K562 (cell line): ENCODE measurements at regions not wholly inside any gene's neighbourhood (a gene's known extent, or its start where the extent isn't known, plus 50 kb on each side); places are given as distances from the start of the nearest gene placed in this dataset.
"Not testable (repeated sequence)": the region's sequence is repeated elsewhere in the genome, so short reads cannot be mapped to it uniquely, and the experiment has no call there.

Experiments used
- ATAC-seq: fragments of 200-7000 bp; cut with Tn5 transposase; 3 replicates; pipeline ENCODE4 v1.9.1; 2020; ENCODE audit warnings: moderate library complexity
- BruUV-seq: library from RNA; stranded (reverse); fragments of 400-500 nt; replicated peaks from 2 replicates; lab custom pipeline; 2021; lab: Mats Ljungman, UMichigan
- CTCF ChIA-PET: fragments of 300-600 bp; formaldehyde crosslinking; extraction: SDS; loops from one replicate; lab custom pipeline; 2021; ENCODE audit warnings: low intra/inter-chr PET ratio; lab: Yijun Ruan, JAX
- POLR2A ChIA-PET: fragments of 300-600, 350-650 bp; sonication (Branson Sonifier 250); formaldehyde crosslinking; extraction: SDS; loops from one replicate; lab custom pipeline; 2021; ENCODE audit warnings: antibody characterized with exemption, inconsistent platforms; lab: Yijun Ruan, JAX
- DNase-seq, 4 experiments: peaks; one replicate each; pipeline versions ENCODE4 v3.0.0 to v3.0.0-alpha.2; 2011 to 2018; ENCODE audit warnings: low spot score in 3 of 4, mixed read lengths in 3 of 4; ENCODE audit errors: extremely low read depth in 1 of 4
- FAIRE-seq: peaks from 2 replicates; lab custom pipeline; 2011; peaks lifted over from hg19 to GRCh38; lab: Jason Lieb, UNC
- H2AFZ ChIP-seq: 2 replicates; pipeline ENCODE4 v1.6.0; 2011; ENCODE audit warnings: low read depth, low read length, control low read depth, inconsistent platforms
- H3K27ac ChIP-seq: fragments of 200-600 bp; 3 replicates; pipeline ENCODE4 v1.8.0; 2011; ENCODE audit warnings: low read depth, mild to moderate bottlenecking, control low read depth, inconsistent platforms, low read length, moderate library complexity, mixed read lengths; ENCODE audit errors: extremely low read depth
- H3K27me3 ChIP-seq, 2 experiments: fragments of 300-600 bp in 1 of 2; 2 replicates in 1 of 2; 3 replicates in 1 of 2; pipeline versions ENCODE4 v1.6.0 to v1.8.0; 2011; ENCODE audit warnings: inconsistent platforms in 2 of 2, low read length in 2 of 2, mild to moderate bottlenecking in 1 of 2, mixed read lengths in 1 of 2, moderate library complexity in 1 of 2; ENCODE audit not compliant: control insufficient read depth in 2 of 2, insufficient read depth in 2 of 2
- H3K36me3 ChIP-seq: fragments of 300-600 bp; 3 replicates; pipeline ENCODE4 v1.8.0; 2011; ENCODE audit warnings: mild to moderate bottlenecking, low read length, inconsistent platforms; ENCODE audit not compliant: control insufficient read depth, insufficient read depth
- H3K4me1 ChIP-seq, 2 experiments: fragments of 200-600 bp in 1 of 2; replicated peaks in 1 of 2; 2 replicates in 1 of 2; 3 replicates in 1 of 2; pipeline versions ENCODE4 v1.5.1 to v1.8.0; 2011; ENCODE audit warnings: inconsistent platforms in 2 of 2, low read length in 2 of 2, mild to moderate bottlenecking in 1 of 2, mixed read lengths in 1 of 2, moderate library complexity in 1 of 2; ENCODE audit not compliant: control insufficient read depth in 2 of 2, insufficient read depth in 2 of 2
- H3K4me2 ChIP-seq: 2 replicates; pipeline ENCODE4 v1.6.1; 2011; ENCODE audit warnings: low read length, control low read depth, inconsistent platforms, mixed read lengths; ENCODE audit not compliant: insufficient read depth
- H3K4me3 ChIP-seq: fragments of 200-600 bp; sonication (generic), shearing (Covaris generic); 2 replicates; pipeline ENCODE4 v1.5.1; 2016; ENCODE audit warnings: control low read depth, inconsistent platforms
- H3K79me2 ChIP-seq: fragments of 200-600 bp; 3 replicates; pipeline ENCODE4 v1.8.0; 2011; ENCODE audit warnings: low read length, inconsistent platforms; ENCODE audit not compliant: control insufficient read depth, insufficient read depth
- H3K9ac ChIP-seq, 2 experiments: 2 replicates each; pipeline versions ENCODE4 v1.6.0 to v1.6.1; 2011; ENCODE audit warnings: low read depth in 2 of 2, low read length in 2 of 2, control low read depth in 1 of 2, inconsistent platforms in 1 of 2, mild to moderate bottlenecking in 1 of 2, mixed read lengths in 1 of 2; ENCODE audit not compliant: insufficient read depth in 1 of 2
- H3K9me1 ChIP-seq: one replicate; pipeline ENCODE4 v1.6.0; 2011; ENCODE audit warnings: inconsistent platforms, mild to moderate bottlenecking, low read length, moderate library complexity; ENCODE audit not compliant: control insufficient read depth, insufficient read depth
- H3K9me3 ChIP-seq: replicated peaks from 2 replicates; pipeline ENCODE4 v1.5.1; 2011; ENCODE audit warnings: low read depth, low read length, inconsistent platforms; ENCODE audit not compliant: control insufficient read depth, insufficient read depth
- H4K20me1 ChIP-seq: replicated peaks from 2 replicates; pipeline ENCODE4 v1.6.1; 2011; ENCODE audit warnings: low read length, inconsistent platforms, mixed read lengths; ENCODE audit not compliant: control insufficient read depth, insufficient read depth
- C11orf30 ChIP-seq: fragments of 450-650 bp; IDR thresholded peaks from 2 replicates; pipeline ENCODE4 v1.6.1; 2016; ENCODE audit warnings: low read depth, mild to moderate bottlenecking
- CREM ChIP-seq: IDR thresholded peaks from 2 replicates; pipeline ENCODE4 v1.6.1; 2014; ENCODE audit warnings: antibody characterized with exemption, low read depth
- NFRKB ChIP-seq: fragments of 450-650 bp; IDR thresholded peaks from 2 replicates; pipeline ENCODE4 v1.6.1; 2016; ENCODE audit warnings: low read depth
- POLR2A ChIP-seq: fragments of 450-650 bp; conservative IDR thresholded peaks from 2 replicates; pipeline ENCODE4 v1.6.1; 2016
- SUPT5H ChIP-seq: fragments of 450-650 bp; IDR thresholded peaks from 2 replicates; pipeline ENCODE4 v1.6.1; 2016
- ZNF316 ChIP-seq: fragments of 450-650 bp; IDR thresholded peaks from 2 replicates; pipeline ENCODE4 v1.6.1; 2016
- WGBS: fragments of 100-300 bp; shearing (Covaris generic); methylation state at CpG from one replicate; pipeline ENCODE4 v1.1.6; 2016; ENCODE audit warnings: low coverage, mixed read lengths; ENCODE audit not compliant: insufficient coverage; ENCODE audit errors: missing lambda C conversion rate; 5-methylcytosine and 5-hydroxymethylcytosine counted together
- in situ Hi-C: fragments of 300-500 bp; cut with MboI; formaldehyde crosslinking; loops from 4 replicates; pipeline ENCODE4 v1.15.0; 2018; ENCODE audit warnings: inconsistent platforms, mixed read lengths
- intact Hi-C: fragments of 100-400 bp; cut with micrococcal nuclease; formaldehyde crosslinking; loops from 2 replicates; pipeline ENCODE4 v1.14.2; 2022
- TF ChIP-seq, protein P1 (sequence below), 2 experiments: fragments of 450-650 bp; IDR thresholded peaks; 2 replicates each; pipeline ENCODE4 v1.6.1; 2016

DNA sequence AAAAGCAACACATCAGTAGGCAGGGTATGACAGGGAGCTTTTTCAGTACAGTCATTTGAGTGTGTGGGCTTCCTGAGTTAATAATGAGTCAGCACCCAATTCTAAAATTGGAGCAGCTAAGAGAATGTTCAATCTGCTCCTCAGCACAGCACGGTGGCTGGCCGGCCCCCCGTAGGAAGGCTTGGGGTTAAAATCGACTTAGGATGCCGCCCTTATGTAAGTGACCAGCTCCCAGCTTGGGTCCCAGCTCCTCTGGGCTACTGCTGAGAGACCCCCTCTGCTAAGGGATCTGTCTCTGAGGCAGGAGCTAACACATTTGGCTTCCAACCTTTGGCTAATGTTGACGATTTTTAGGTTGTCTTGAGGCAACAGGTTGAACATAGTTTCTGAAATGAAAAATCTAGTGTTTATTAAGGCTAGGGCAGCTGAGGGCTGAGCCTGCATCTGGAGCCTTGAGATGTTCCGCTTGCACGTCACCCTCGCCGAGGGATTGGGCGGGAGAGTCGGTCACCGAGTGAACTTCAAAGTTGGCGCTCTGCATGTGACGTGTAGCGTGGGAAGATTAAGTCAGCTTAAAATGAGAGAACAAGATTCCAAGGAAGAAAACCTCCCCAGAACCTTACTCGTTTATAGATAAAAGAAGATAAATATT, 291.3 kb upstream of the PLGLB2 start:
- peaks cover 49% of the 10 kb centered on the region for H3K79me2 ChIP-seq
- BruUV-seq: TSS peak; percentile 92
- H3K36me3 ChIP-seq, H3K27me3 ChIP-seq, POLR2A ChIA-PET, H3K4me1 ChIP-seq, H2AFZ ChIP-seq, intact Hi-C loops, H3K9me3 ChIP-seq, H4K20me1 ChIP-seq, CTCF ChIA-PET, H3K9me1 ChIP-seq, in situ Hi-C loops: not testable (repeated sequence)
- H3K4me3 ChIP-seq: peak overlapping the region; percentile 52
- peak; percentile 95 for FAIRE-seq
- peak overlapping the region; percentile 86 to 89 for H3K9ac ChIP-seq
- ATAC-seq: peak; percentile 76
- TF ChIP-seq ZNF316 (peak; percentile 67), NFRKB (peak; percentile 35; the same call in 1 of the 2 replicates), CREM (peak; percentile 44; the same call in 1 of the 2 replicates), SUPT5H (peak; percentile 56), C11orf30 (peak; percentile 45), POLR2A (peak; percentile 73)
- TF ChIP-seq, protein P1, sequence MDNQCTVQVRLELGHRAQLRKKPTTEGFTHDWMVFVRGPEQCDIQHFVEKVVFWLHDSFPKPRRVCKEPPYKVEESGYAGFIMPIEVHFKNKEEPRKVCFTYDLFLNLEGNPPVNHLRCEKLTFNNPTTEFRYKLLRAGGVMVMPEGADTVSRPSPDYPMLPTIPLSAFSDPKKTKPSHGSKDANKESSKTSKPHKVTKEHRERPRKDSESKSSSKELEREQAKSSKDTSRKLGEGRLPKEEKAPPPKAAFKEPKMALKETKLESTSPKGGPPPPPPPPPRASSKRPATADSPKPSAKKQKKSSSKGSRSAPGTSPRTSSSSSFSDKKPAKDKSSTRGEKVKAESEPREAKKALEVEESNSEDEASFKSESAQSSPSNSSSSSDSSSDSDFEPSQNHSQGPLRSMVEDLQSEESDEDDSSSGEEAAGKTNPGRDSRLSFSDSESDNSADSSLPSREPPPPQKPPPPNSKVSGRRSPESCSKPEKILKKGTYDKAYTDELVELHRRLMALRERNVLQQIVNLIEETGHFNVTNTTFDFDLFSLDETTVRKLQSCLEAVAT (IDR thresholded peaks at IDR 0.05): peak in 1 of 2 experiments; percentile 67; a peak in 1 of 4 replicates
- peak overlapping the region; percentile 94 for H3K27ac ChIP-seq
- H3K4me2 ChIP-seq: peak overlapping the region; percentile 79
- 0% methylated on average over 9 of the region's 17 CpGs for WGBS
- DNase-seq: peak in 3 of 4 experiments; percentile 3 to 30 (median 8)
